H9 (cell line): ENCODE measurements at regions not wholly inside any gene's neighbourhood (a gene's known extent, or its start where the extent isn't known, plus 50 kb on each side); places are given as distances from the start of the nearest gene placed in this dataset.

Source experiments
- DNase-seq: peaks from one replicate; pipeline ENCODE4 v3.0.0-alpha.2; 2017
- H2AFZ ChIP-seq: one replicate; pipeline ENCODE4 v1.6.1; 2013; ENCODE audit warnings: mild to moderate bottlenecking, low read length, control low read depth, moderate library complexity
- H2AK5ac ChIP-seq: 2 replicates; pipeline ENCODE4 v1.6.1; 2013; ENCODE audit warnings: low read length, control low read depth, mixed read lengths; ENCODE audit not compliant: insufficient read length
- H2BK120ac ChIP-seq: one replicate; pipeline ENCODE4 v1.6.1; 2013; ENCODE audit warnings: low read depth, mild to moderate bottlenecking, low read length, control low read depth, inconsistent platforms; ENCODE audit not compliant: poor library complexity, severe bottlenecking
- H2BK12ac ChIP-seq: 2 replicates; pipeline ENCODE4 v1.6.1; 2013; ENCODE audit warnings: low read length, control low read depth, mixed read lengths, low read depth; ENCODE audit not compliant: insufficient read length
- H2BK15ac ChIP-seq: 2 replicates; pipeline ENCODE4 v1.6.1; 2013; ENCODE audit warnings: low read depth, low read length, control low read depth
- H2BK20ac ChIP-seq: one replicate; pipeline ENCODE4 v1.6.1; 2013; ENCODE audit warnings: low read depth, mild to moderate bottlenecking, low read length, control low read depth, inconsistent platforms; ENCODE audit not compliant: poor library complexity, severe bottlenecking
- H2BK5ac ChIP-seq: 2 replicates; pipeline ENCODE4 v1.6.1; 2013; ENCODE audit warnings: low read length, control low read depth, mixed read lengths; ENCODE audit not compliant: insufficient read length
- H3K14ac ChIP-seq: 2 replicates; pipeline ENCODE4 v1.6.1; 2013; ENCODE audit warnings: low read length, control low read depth; ENCODE audit not compliant: insufficient read depth
- H3K18ac ChIP-seq: 2 replicates; pipeline ENCODE4 v1.6.1; 2013; ENCODE audit warnings: low read depth, mild to moderate bottlenecking, mixed read lengths, low read length, control low read depth; ENCODE audit not compliant: insufficient read length
- H3K23ac ChIP-seq: 2 replicates; pipeline ENCODE4 v1.6.1; 2013; ENCODE audit warnings: low read length, control low read depth, mixed read lengths, low read depth; ENCODE audit not compliant: insufficient read length
- H3K23me2 ChIP-seq: 2 replicates; pipeline ENCODE4 v1.6.1; 2013; ENCODE audit warnings: low read depth, mild to moderate bottlenecking, mixed read lengths, low read length, control low read depth; ENCODE audit not compliant: insufficient read length, poor library complexity, severe bottlenecking
- H3K27ac ChIP-seq: 2 replicates; pipeline ENCODE4 v1.5.1; 2013; ENCODE audit warnings: low read length, control low read depth, mixed read lengths, low read depth; ENCODE audit not compliant: insufficient read length
- H3K27me3 ChIP-seq: 2 replicates; pipeline ENCODE4 v1.6.1; 2013; ENCODE audit warnings: low read length, control low read depth, inconsistent platforms; ENCODE audit not compliant: insufficient read depth
- H3K4ac ChIP-seq: 2 replicates; pipeline ENCODE4 v1.6.1; 2013; ENCODE audit warnings: low read depth, mild to moderate bottlenecking, control low read depth, inconsistent platforms, low read length, moderate library complexity
- H3K4me1 ChIP-seq: 2 replicates; pipeline ENCODE4 v1.6.1; 2013; ENCODE audit warnings: low read length, control low read depth, inconsistent platforms; ENCODE audit not compliant: insufficient read depth
- H3K4me2 ChIP-seq: 2 replicates; pipeline ENCODE4 v1.6.1; 2013; ENCODE audit warnings: low read length, control low read depth, mixed read lengths; ENCODE audit not compliant: insufficient read length, insufficient read depth
- H3K56ac ChIP-seq: 2 replicates; pipeline ENCODE4 v1.6.1; 2013; ENCODE audit warnings: low read depth, mild to moderate bottlenecking, mixed read lengths, low read length, control low read depth; ENCODE audit not compliant: insufficient read length
- H3K79me1 ChIP-seq: 2 replicates; pipeline ENCODE4 v1.6.1; 2013; ENCODE audit warnings: low read depth, mild to moderate bottlenecking, moderate library complexity, low read length, control low read depth, inconsistent platforms; ENCODE audit not compliant: insufficient read depth, poor library complexity, severe bottlenecking
- H3K79me2 ChIP-seq: 2 replicates; pipeline ENCODE4 v1.6.1; 2013; ENCODE audit warnings: low read length, control low read depth, inconsistent platforms; ENCODE audit not compliant: insufficient read depth
- H3K9ac ChIP-seq: 2 replicates; pipeline ENCODE4 v1.6.1; 2013; ENCODE audit warnings: low read length, control low read depth, mixed read lengths; ENCODE audit not compliant: insufficient read length; ENCODE audit errors: extremely low read depth
- H3K9me3 ChIP-seq: one replicate; pipeline ENCODE4 v1.6.1; 2013; ENCODE audit warnings: low read depth, low read length, inconsistent platforms; ENCODE audit not compliant: control insufficient read depth
- H3T11ph ChIP-seq: one replicate; pipeline ENCODE4 v1.6.1; 2013; ENCODE audit warnings: mild to moderate bottlenecking, low read length, control low read depth, inconsistent platforms
- H4K20me1 ChIP-seq: one replicate; pipeline ENCODE4 v1.6.1; 2013; ENCODE audit not compliant: control insufficient read depth, insufficient read length, insufficient read depth
- H4K5ac ChIP-seq: 2 replicates; pipeline ENCODE4 v1.6.1; 2013; ENCODE audit warnings: low read depth, mild to moderate bottlenecking, mixed read lengths, low read length, control low read depth; ENCODE audit not compliant: insufficient read length
- H4K8ac ChIP-seq: replicated peaks from 2 replicates; pipeline ENCODE4 v1.6.1; 2013; ENCODE audit warnings: low read length, control low read depth, mixed read lengths, low read depth; ENCODE audit not compliant: insufficient read length
- H4K91ac ChIP-seq: 2 replicates; pipeline ENCODE4 v1.6.1; 2013; ENCODE audit warnings: low read depth, mild to moderate bottlenecking, moderate library complexity, mixed read lengths, low read length, control low read depth; ENCODE audit not compliant: insufficient read length
- H3K27ac Mint-ChIP-seq, 3 experiments: 2 replicates in 2 of 3; 3 replicates in 1 of 3; pipeline ENCODE4 v1.8.0; 2020 to 2021; ENCODE audit warnings: mixed read lengths in 3 of 3, mild to moderate bottlenecking in 1 of 3, moderate library complexity in 1 of 3
- H3K27me3 Mint-ChIP-seq: 2 replicates; pipeline ENCODE4 v1.8.0; 2021; ENCODE audit warnings: low read depth, mild to moderate bottlenecking, moderate library complexity, mixed read lengths
- H3K36me3 Mint-ChIP-seq, 3 experiments: 2 replicates in 2 of 3; 3 replicates in 1 of 3; pipeline ENCODE4 v1.8.0; 2020 to 2021; ENCODE audit warnings: low read depth in 3 of 3, mixed read lengths in 3 of 3; ENCODE audit not compliant: insufficient read depth in 1 of 3
- H3K4me1 Mint-ChIP-seq, 2 experiments: 2 replicates each; pipeline ENCODE4 v1.8.0; 2020; ENCODE audit warnings: mixed read lengths in 2 of 2
- H3K4me3 Mint-ChIP-seq, 2 experiments: 2 replicates in 1 of 2; 3 replicates in 1 of 2; pipeline ENCODE4 v1.8.0; 2020 to 2021; ENCODE audit warnings: mild to moderate bottlenecking in 2 of 2, mixed read lengths in 2 of 2, moderate library complexity in 1 of 2
- H3K9me3 Mint-ChIP-seq, 2 experiments: 2 replicates in 1 of 2; 3 replicates in 1 of 2; pipeline ENCODE4 v1.8.0; 2020; ENCODE audit warnings: mild to moderate bottlenecking in 2 of 2, mixed read lengths in 2 of 2, moderate library complexity in 1 of 2
- CTCF ChIP-seq: fragments of 200-600 bp; sonication (generic); conservative IDR thresholded peaks from 3 replicates; pipeline ENCODE4 v1.8.0; 2021; ENCODE audit warnings: antibody characterized with exemption, mild to moderate bottlenecking
- WGBS: extraction: QIAGEN DNeasy Blood & Tissue Kit; methylation state at CpG from one replicate; pipeline ENCODE4 v1.1.7; 2013; ENCODE audit warnings: missing lambda C conversion rate, low lambda C conversion rate, mixed read lengths; ENCODE audit not compliant: insufficient read length; ENCODE audit errors: extremely low coverage; 5-methylcytosine and 5-hydroxymethylcytosine counted together

GRCh38 chr5:108602830-108603229 lies 144.9 kb upstream of the FER start:
- H2BK12ac ChIP-seq, result no peak overlapping the region
- H3K9ac ChIP-seq, result no peak overlapping the region
- no peak overlapping the region for H3K23ac ChIP-seq
- no peak overlapping the region for H4K91ac ChIP-seq
- no peak overlapping the region for H2BK15ac ChIP-seq
- H3K23me2 ChIP-seq, result no peaks in the 10 kb centered on the region
- no peak overlapping the region for H2BK20ac ChIP-seq
- H3K14ac ChIP-seq, result no peak overlapping the region
- H3K79me1 ChIP-seq, result no peaks in the 10 kb centered on the region
- no peak overlapping the region for H3K4ac ChIP-seq
- no peak overlapping the region for H3K27ac ChIP-seq
- H3K79me2 ChIP-seq, result no peaks in the 10 kb centered on the region
- TF ChIP-seq CTCF, result no peak
- no peak overlapping the region for H4K5ac ChIP-seq
- no peak overlapping the region for H2AK5ac ChIP-seq
- H3K4me2 ChIP-seq, result no peak overlapping the region
- no peak overlapping the region for H2BK5ac ChIP-seq
- H2AFZ ChIP-seq, result no peak overlapping the region
- no peaks in the 10 kb centered on the region for H3K9me3 ChIP-seq
- no peak overlapping the region for H3K27ac Mint-ChIP-seq
- H2BK120ac ChIP-seq, result no peak overlapping the region
- H3K27me3 Mint-ChIP-seq, result peaks cover 2% of the 10 kb centered on the region; the same call in 1 of the 2 replicates
- H3K4me3 Mint-ChIP-seq, result no peak overlapping the region
- no peaks in the 10 kb centered on the region for H3K27me3 ChIP-seq
- peaks cover 0 to 3% of the 10 kb centered on the region in 2 experiments; a peak in 2 of 4 replicates for H3K4me1 Mint-ChIP-seq
- no peaks in the 10 kb centered on the region; a peak in 1 of 7 replicates for H3K36me3 Mint-ChIP-seq
- no peaks in the 10 kb centered on the region for H3K9me3 Mint-ChIP-seq
- H3K18ac ChIP-seq, result no peak overlapping the region
- DNase-seq, result no peak
- H3T11ph ChIP-seq, result no peak overlapping the region
- no peak overlapping the region for H4K8ac ChIP-seq
- no peaks in the 10 kb centered on the region for H3K4me1 ChIP-seq
- no CpG with 5 or more reads among the region's 1 CpG for WGBS
- H4K20me1 ChIP-seq, result no peaks in the 10 kb centered on the region
- no peak overlapping the region for H3K56ac ChIP-seq
